ENCODE measurements at regions not wholly inside any gene's neighbourhood (a gene's known extent, or its start where the extent isn't known, plus 50 kb on each side); places are given as distances from the start of the nearest gene placed in this dataset.
A peak's percentile ranks its signal among the peaks of the same experiment; 100 is the strongest.

DNA sequence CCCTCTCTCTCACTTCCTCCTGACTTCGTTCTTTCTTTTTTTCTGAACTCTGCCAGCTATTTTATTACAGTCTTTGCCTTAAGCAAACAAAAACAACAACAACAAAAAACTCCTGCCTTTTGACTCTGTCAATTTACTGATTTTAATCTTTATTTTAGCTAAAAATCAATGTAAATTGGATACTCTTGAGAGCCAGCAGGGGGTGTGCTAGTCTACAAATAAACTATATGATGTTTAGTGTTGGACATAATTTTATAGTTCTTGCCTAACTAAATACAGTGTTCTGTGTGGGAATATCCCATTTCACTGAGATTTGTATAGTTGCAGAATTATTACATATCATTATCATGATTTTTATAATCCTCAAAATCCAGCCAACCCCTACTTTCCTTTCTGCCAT is 1199.9 kb upstream of the SPRY2 start:
- no peaks in the 10 kb centered on the region for H3K9me3 ChIP-seq (replicated peaks; ENCODE audit: control insufficient read depth, insufficient read depth, low read length)
- WGBS (ENCODE audit: insufficient coverage, insufficient replicate concordance, low lambda C conversion rate, missing lambda C conversion rate) = 50% methylated on average over 1 of the region's 1 CpG
- H2AFZ ChIP-seq (ENCODE audit: control insufficient read depth, low read depth, low read length) = no peak overlapping the region
- ChIA-PET CTCF (interaction anchor here (0.6 to 3.0 kb wide), 20 partner anchors 17 to 790 kb away, joined by 3 to 12 read pairs (median 4); no protein-coding TSS in a partner anchor), SMC1A (ENCODE audit: uncharacterized antibody, unreplicated experiment) (interaction anchor here (0.7 to 1.6 kb wide), 8 partner anchors 8 to 393 kb away, joined by 3 to 11 read pairs (median 4); no protein-coding TSS in a partner anchor), POLR2A (no interaction called here), RAD21 (ENCODE audit: unreplicated experiment) (interaction anchor here (0.6 to 1.3 kb wide), 8 partner anchors 9 to 797 kb away, joined by 3 to 4 read pairs (median 3); no protein-coding TSS in a partner anchor)
- H4K20me1 ChIP-seq (ENCODE audit: control insufficient read depth, insufficient read depth) = no peaks in the 10 kb centered on the region
- no peak overlapping the region for H3K27ac ChIP-seq (ENCODE audit: control insufficient read depth, insufficient read depth)
- DNase-seq (ENCODE audit: low read depth, low spot score) = no peak
- no peaks in the 10 kb centered on the region for H3K4me1 ChIP-seq (ENCODE audit: control insufficient read depth, insufficient read depth, low read length)
- FAIRE-seq = no peak
- no peaks in the 10 kb centered on the region for H3K79me2 ChIP-seq (ENCODE audit: control insufficient read depth, insufficient read depth, low read length)
- H3K4me2 ChIP-seq (ENCODE audit: control insufficient read depth, insufficient read depth) = no peak overlapping the region
- H3K9ac ChIP-seq (ENCODE audit: control insufficient read depth, insufficient read depth, low read length) = no peak overlapping the region
- H3K4me3 ChIP-seq = no peak overlapping the region
- peak; percentile 54 for ATAC-seq
- intact Hi-C loops (cut with micrococcal nuclease; ENCODE audit: unreplicated experiment) (loop anchor here (5.0 kb wide), 1 partner anchor 792 kb away; no protein-coding TSS in a partner anchor), in situ Hi-C loops (cut with MboI) (loop anchor here (25.0 kb wide), 1 partner anchor 797 kb away; no protein-coding TSS in a partner anchor)
- no TSS peak for BruUV-seq (replicated peaks)
- H3K36me3 ChIP-seq (ENCODE audit: control insufficient read depth in 2 of 2, insufficient read depth in 2 of 2, low read length in 1 of 2) = no peaks in the 10 kb centered on the region
- TF ChIP-seq SIN3A (IDR thresholded peaks at IDR 0.05; ENCODE audit: low read depth, low read length) = no peak
- TF ChIP-seq, protein P1, sequence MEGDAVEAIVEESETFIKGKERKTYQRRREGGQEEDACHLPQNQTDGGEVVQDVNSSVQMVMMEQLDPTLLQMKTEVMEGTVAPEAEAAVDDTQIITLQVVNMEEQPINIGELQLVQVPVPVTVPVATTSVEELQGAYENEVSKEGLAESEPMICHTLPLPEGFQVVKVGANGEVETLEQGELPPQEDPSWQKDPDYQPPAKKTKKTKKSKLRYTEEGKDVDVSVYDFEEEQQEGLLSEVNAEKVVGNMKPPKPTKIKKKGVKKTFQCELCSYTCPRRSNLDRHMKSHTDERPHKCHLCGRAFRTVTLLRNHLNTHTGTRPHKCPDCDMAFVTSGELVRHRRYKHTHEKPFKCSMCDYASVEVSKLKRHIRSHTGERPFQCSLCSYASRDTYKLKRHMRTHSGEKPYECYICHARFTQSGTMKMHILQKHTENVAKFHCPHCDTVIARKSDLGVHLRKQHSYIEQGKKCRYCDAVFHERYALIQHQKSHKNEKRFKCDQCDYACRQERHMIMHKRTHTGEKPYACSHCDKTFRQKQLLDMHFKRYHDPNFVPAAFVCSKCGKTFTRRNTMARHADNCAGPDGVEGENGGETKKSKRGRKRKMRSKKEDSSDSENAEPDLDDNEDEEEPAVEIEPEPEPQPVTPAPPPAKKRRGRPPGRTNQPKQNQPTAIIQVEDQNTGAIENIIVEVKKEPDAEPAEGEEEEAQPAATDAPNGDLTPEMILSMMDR (IDR thresholded peaks at IDR 0.05 in 2 of 3, conservative IDR thresholded peaks at IDR 0.05 in 1 of 3; ENCODE audit: control insufficient read depth in 2 of 3, extremely low read depth in 1 of 3, insufficient read depth in 1 of 3, low read depth in 3 of 3, low read length in 3 of 3) = peak in 1 of 3 experiments; percentile 31; a peak in 2 of 6 replicates
- peak; percentile 30; the same call in 1 of the 2 replicates for TF ChIP-seq SMC3 (IDR thresholded peaks at IDR 0.05; ENCODE audit: borderline replicate concordance, low read length)
- H3K27me3 ChIP-seq (replicated peaks in 1 of 2; ENCODE audit: control insufficient read depth in 2 of 2, insufficient read depth in 2 of 2, low read length in 1 of 2) = no peaks in the 10 kb centered on the region

DNA sequence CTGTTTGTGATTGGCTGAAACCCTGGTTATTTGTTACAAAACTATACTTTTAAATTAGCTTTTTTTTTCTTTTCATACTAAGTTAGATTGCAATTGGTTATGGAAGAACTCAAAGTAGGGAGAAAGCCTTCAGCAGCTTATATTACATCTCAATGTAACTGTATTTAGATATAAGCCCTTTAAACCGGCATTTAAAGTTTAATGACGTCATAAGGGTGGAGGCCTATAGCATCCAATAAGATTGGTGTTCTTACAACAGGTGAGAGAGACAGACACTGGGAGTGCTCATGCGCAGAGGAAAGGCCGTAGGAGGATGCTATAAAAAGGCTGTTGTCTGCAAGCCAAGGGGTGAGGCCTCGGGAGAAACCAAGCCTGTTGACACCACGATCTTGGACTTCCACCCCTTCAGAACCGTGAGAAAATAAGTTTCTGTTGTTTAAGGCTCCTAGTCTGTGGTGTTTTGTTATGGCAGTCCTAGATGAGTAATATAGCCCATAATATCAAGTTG is 1198.8 kb upstream of the SPRY2 start:
- Histone ChIP-seq H3K27ac (ENCODE audit: control insufficient read depth, insufficient read depth) (no peak overlapping the region), H4K20me1 (ENCODE audit: control insufficient read depth, insufficient read depth) (no peaks in the 10 kb centered on the region), H3K27me3 (replicated peaks in 1 of 2; ENCODE audit: control insufficient read depth in 2 of 2, insufficient read depth in 2 of 2, low read length in 1 of 2) (no peaks in the 10 kb centered on the region), H3K4me1 (ENCODE audit: control insufficient read depth, insufficient read depth, low read length) (no peaks in the 10 kb centered on the region), H2AFZ (ENCODE audit: control insufficient read depth, low read depth, low read length) (no peak overlapping the region), H3K4me3 (no peak overlapping the region), H3K79me2 (ENCODE audit: control insufficient read depth, insufficient read depth, low read length) (no peaks in the 10 kb centered on the region), H3K9me3 (replicated peaks; ENCODE audit: control insufficient read depth, insufficient read depth, low read length) (no peaks in the 10 kb centered on the region), H3K9ac (ENCODE audit: control insufficient read depth, insufficient read depth, low read length) (no peak overlapping the region), H3K4me2 (ENCODE audit: control insufficient read depth, insufficient read depth) (no peak overlapping the region), H3K36me3 (ENCODE audit: control insufficient read depth in 2 of 2, insufficient read depth in 2 of 2, low read length in 1 of 2) (no peaks in the 10 kb centered on the region)
- TF ChIP-seq PKNOX1 (IDR thresholded peaks at IDR 0.05) (no peak), SUZ12 (IDR thresholded peaks at IDR 0.05; ENCODE audit: unreplicated experiment) (no peak), ATF7 (IDR thresholded peaks at IDR 0.05; ENCODE audit: low read depth) (peak; percentile 57)
- FAIRE-seq = no peak
- DNase-seq (ENCODE audit: low read depth, low spot score) = no peak
- intact Hi-C loops (cut with micrococcal nuclease; ENCODE audit: unreplicated experiment) (loop anchor here (5.0 to 10.0 kb wide), 2 partner anchors 335 to 793 kb away; no protein-coding TSS in a partner anchor), in situ Hi-C loops (cut with MboI) (loop anchor here (25.0 kb wide), 1 partner anchor 798 kb away; no protein-coding TSS in a partner anchor)
- CTCF ChIA-PET = interaction anchor here (1.1 to 3.0 kb wide), 9 partner anchors 35 to 788 kb away, joined by 3 to 14 read pairs (median 5); no protein-coding TSS in a partner anchor
- ATAC-seq = peak; percentile 23; the same call in 1 of the 3 replicates
- SMC1A ChIA-PET (ENCODE audit: uncharacterized antibody, unreplicated experiment) = interaction anchor here (1.2 to 1.6 kb wide), 5 partner anchors 9 to 369 kb away, joined by 3 to 11 read pairs (median 4); no protein-coding TSS in a partner anchor
- WGBS (ENCODE audit: insufficient coverage, insufficient replicate concordance, low lambda C conversion rate, missing lambda C conversion rate) = 22% methylated on average over 7 of the region's 7 CpGs
- POLR2A ChIA-PET = no interaction called here
- no TSS peak for BruUV-seq (replicated peaks)
- RAD21 ChIA-PET (ENCODE audit: unreplicated experiment) = interaction anchor here (1.2 kb wide), 1 partner anchor 334 kb away, joined by 3 read pairs; no protein-coding TSS in a partner anchor

All from GM12878 (cell line).